Muscle layer of duodenum (tissue), 2 donors: ENCODE measurements at regions not wholly inside any gene's neighbourhood (a gene's known extent, or its start where the extent isn't known, plus 50 kb on each side); places are given as distances from the start of the nearest gene placed in this dataset.

Experiments
- H3K27ac ChIP-seq: one replicate; pipeline ENCODE4 v1.7.0; 2013; ENCODE audit warnings: mild to moderate bottlenecking, low read length
- H3K27me3 ChIP-seq: one replicate; pipeline ENCODE4 v1.7.0; 2013; ENCODE audit warnings: low read depth, mild to moderate bottlenecking, control low read depth, low read length
- H3K36me3 ChIP-seq, 2 donors: one replicate each; pipeline ENCODE4 v1.7.0; 2013; ENCODE audit warnings: low read length in 2 of 2, control low read depth in 1 of 2, mild to moderate bottlenecking in 1 of 2; ENCODE audit not compliant: insufficient read depth in 2 of 2, control insufficient read depth in 1 of 2
- H3K4me1 ChIP-seq, 2 donors: one replicate each; pipeline ENCODE4 v1.7.0; 2013; ENCODE audit warnings: low read length in 2 of 2, mild to moderate bottlenecking in 2 of 2, control low read depth in 1 of 2, moderate library complexity in 1 of 2; ENCODE audit not compliant: insufficient read depth in 2 of 2, control insufficient read depth in 1 of 2
- H3K4me3 ChIP-seq, 2 donors: one replicate each; pipeline ENCODE4 v1.7.0; 2013; ENCODE audit warnings: low read length in 2 of 2, low read depth in 1 of 2, mild to moderate bottlenecking in 1 of 2
- H3K9me3 ChIP-seq, 2 donors: one replicate each; pipeline ENCODE4 v1.7.0; 2013; ENCODE audit warnings: low read length in 2 of 2, control low read depth in 1 of 2, mild to moderate bottlenecking in 1 of 2; ENCODE audit not compliant: control insufficient read depth in 1 of 2
- donor health status: healthy.

GRCh38 chr5:125289606-125290005 lies 543.2 kb upstream of the ZNF608 start:
- Histone ChIP-seq H3K36me3 (no peaks in the 10 kb centered on the region), H3K4me1 (no peaks in the 10 kb centered on the region), H3K27ac (no peak overlapping the region), H3K27me3 (no peaks in the 10 kb centered on the region), H3K4me3 (no peak overlapping the region), H3K9me3 (no peaks in the 10 kb centered on the region)

- Histone ChIP-seq H3K27ac (no peak overlapping the region), H3K9me3 (no peaks in the 10 kb centered on the region), H3K27me3 (no peaks in the 10 kb centered on the region)
Observed at GRCh38 chr5:125290935-125291334, 544.5 kb upstream of the ZNF608 start.

GRCh38 chr5:125291447-125291846 lies 545.0 kb upstream of the ZNF608 start:
- Histone ChIP-seq H3K27ac (no peak overlapping the region), H3K36me3 (no peaks in the 10 kb centered on the region), H3K4me1 (no peaks in the 10 kb centered on the region), H3K9me3 (no peaks in the 10 kb centered on the region), H3K4me3 (no peak overlapping the region), H3K27me3 (no peaks in the 10 kb centered on the region)

More at GRCh38 chr5:125290935-125291334, 544.5 kb upstream of the ZNF608 start:
- Histone ChIP-seq H3K4me1 (no peaks in the 10 kb centered on the region), H3K4me3 (no peak overlapping the region), H3K36me3 (no peaks in the 10 kb centered on the region)

- H3K9me3 ChIP-seq = no peaks in the 10 kb centered on the region
- H3K4me3 ChIP-seq = no peak overlapping the region
- H3K27ac ChIP-seq = no peak overlapping the region
- no peaks in the 10 kb centered on the region for H3K36me3 ChIP-seq
- no peaks in the 10 kb centered on the region for H3K27me3 ChIP-seq
- no peaks in the 10 kb centered on the region for H3K4me1 ChIP-seq
Observed at GRCh38 chr5:125293223-125293622, 546.8 kb upstream of the ZNF608 start.

- Histone ChIP-seq H3K9me3 (no peaks in the 10 kb centered on the region), H3K27me3 (no peaks in the 10 kb centered on the region), H3K4me3 (no peak overlapping the region), H3K36me3 (no peaks in the 10 kb centered on the region), H3K27ac (no peak overlapping the region), H3K4me1 (no peaks in the 10 kb centered on the region)
Observed at GRCh38 chr5:125293726-125294125, 547.3 kb upstream of the ZNF608 start.

- Histone ChIP-seq H3K4me3 (no peak overlapping the region), H3K36me3 (no peaks in the 10 kb centered on the region), H3K4me1 (no peaks in the 10 kb centered on the region), H3K27ac (no peak overlapping the region), H3K27me3 (no peaks in the 10 kb centered on the region), H3K9me3 (no peaks in the 10 kb centered on the region)
Observed at GRCh38 chr5:125294844-125295243, 548.4 kb upstream of the ZNF608 start.

GRCh38 chr5:125295405-125295872 lies 549.0 kb upstream of the ZNF608 start:
- H3K27ac ChIP-seq = no peak overlapping the region
- no peaks in the 10 kb centered on the region for H3K9me3 ChIP-seq
- H3K36me3 ChIP-seq = no peaks in the 10 kb centered on the region
- H3K27me3 ChIP-seq = no peaks in the 10 kb centered on the region
- H3K4me1 ChIP-seq = no peaks in the 10 kb centered on the region
- H3K4me3 ChIP-seq = no peak overlapping the region

- Histone ChIP-seq H3K27me3 (no peaks in the 10 kb centered on the region), H3K4me3 (no peak overlapping the region), H3K9me3 (no peaks in the 10 kb centered on the region), H3K36me3 (no peaks in the 10 kb centered on the region), H3K27ac (no peak overlapping the region), H3K4me1 (no peaks in the 10 kb centered on the region)
Observed at GRCh38 chr5:125298258-125298657, 551.8 kb upstream of the ZNF608 start.

- H3K27me3 ChIP-seq = no peaks in the 10 kb centered on the region
- no peak overlapping the region for H3K4me3 ChIP-seq
- H3K9me3 ChIP-seq = no peaks in the 10 kb centered on the region
- H3K4me1 ChIP-seq = no peaks in the 10 kb centered on the region
- no peak overlapping the region for H3K27ac ChIP-seq
- no peaks in the 10 kb centered on the region for H3K36me3 ChIP-seq
Observed at GRCh38 chr5:125298746-125299379, 552.4 kb upstream of the ZNF608 start.

GRCh38 chr5:125301711-125302110 lies 555.3 kb upstream of the ZNF608 start:
- Histone ChIP-seq H3K27ac (no peak overlapping the region), H3K4me1 (no peaks in the 10 kb centered on the region), H3K36me3 (no peaks in the 10 kb centered on the region), H3K9me3 (peaks cover 0 to 3% of the 10 kb centered on the region in 2 donors), H3K27me3 (no peaks in the 10 kb centered on the region), H3K4me3 (no peak overlapping the region)

GRCh38 chr5:125302577-125302976 lies 556.1 kb upstream of the ZNF608 start:
- Histone ChIP-seq H3K4me3 (no peak overlapping the region), H3K9me3 (peaks cover 0 to 3% of the 10 kb centered on the region in 2 donors), H3K36me3 (no peaks in the 10 kb centered on the region), H3K27me3 (no peaks in the 10 kb centered on the region), H3K27ac (no peak overlapping the region), H3K4me1 (no peaks in the 10 kb centered on the region)

GRCh38 chr5:125306741-125307140 lies 560.3 kb upstream of the ZNF608 start:
- Histone ChIP-seq H3K9me3 (peaks cover 0 to 3% of the 10 kb centered on the region in 2 donors), H3K27me3 (no peaks in the 10 kb centered on the region), H3K36me3 (no peaks in the 10 kb centered on the region), H3K4me1 (no peaks in the 10 kb centered on the region), H3K27ac (no peak overlapping the region), H3K4me3 (no peak overlapping the region)
